Natural killer cell (primary cell): ENCODE measurements at regions not wholly inside any gene's neighbourhood (a gene's known extent, or its start where the extent isn't known, plus 50 kb on each side); places are given as distances from the start of the nearest gene placed in this dataset.

Experiments
- ATAC-seq, 3 donors: fragments of 150-1000 bp in 2 of 3; fragments of 200-7000 bp in 1 of 3; cut with Tn5 transposase; 1 replicate in 1 of 3; 2 replicates in 2 of 3; pipeline ENCODE4 v1.10.0; 2021; ENCODE audit warnings: mild to moderate bottlenecking in 2 of 3, moderate library complexity in 2 of 3
- DNase-seq, 2 donors: peaks; one replicate each; pipeline versions ENCODE4 v3.0.0 to v3.0.0-alpha.2; 2013 to 2021; ENCODE audit warnings: mixed read lengths in 1 of 2
- H3K27ac ChIP-seq: one replicate; pipeline ENCODE4 v1.5.1; 2013; ENCODE audit warnings: mild to moderate bottlenecking, low read length
- H3K27me3 ChIP-seq: one replicate; pipeline ENCODE4 v1.6.1; 2013; ENCODE audit warnings: low read length; ENCODE audit not compliant: control insufficient read depth, insufficient read depth
- H3K36me3 ChIP-seq: one replicate; pipeline ENCODE4 v1.6.1; 2013; ENCODE audit warnings: low read length; ENCODE audit not compliant: control insufficient read depth, insufficient read depth
- H3K4me1 ChIP-seq: one replicate; pipeline ENCODE4 v1.6.1; 2013; ENCODE audit warnings: low read length; ENCODE audit not compliant: control insufficient read depth, insufficient read depth
- H3K4me3 ChIP-seq: one replicate; pipeline ENCODE4 v1.5.1; 2013; ENCODE audit warnings: low read length
- H3K9me3 ChIP-seq: one replicate; pipeline ENCODE4 v1.6.1; 2013; ENCODE audit warnings: low read length; ENCODE audit not compliant: control insufficient read depth, insufficient read depth
- H3K27ac Mint-ChIP-seq, 2 donors: one replicate each; pipeline ENCODE4 v1.8.0; 2022; ENCODE audit warnings: mild to moderate bottlenecking in 2 of 2, mixed read lengths in 2 of 2, moderate library complexity in 1 of 2
- H3K27me3 Mint-ChIP-seq, 2 donors: one replicate each; pipeline ENCODE4 v1.8.0; 2022; ENCODE audit warnings: low read depth in 2 of 2, mixed read lengths in 2 of 2
- H3K36me3 Mint-ChIP-seq: one replicate; pipeline ENCODE4 v1.8.0; 2022; ENCODE audit warnings: mixed read lengths
- H3K4me1 Mint-ChIP-seq, 2 donors: one replicate each; pipeline ENCODE4 v1.8.0; 2022; ENCODE audit warnings: mixed read lengths in 2 of 2
- H3K4me3 Mint-ChIP-seq: one replicate; pipeline ENCODE4 v1.8.0; 2022; ENCODE audit warnings: mild to moderate bottlenecking, moderate library complexity, mixed read lengths
- H3K9me3 Mint-ChIP-seq, 2 donors: one replicate each; pipeline ENCODE4 v1.8.0; 2022; ENCODE audit warnings: mixed read lengths in 2 of 2
- CTCF ChIP-seq: fragments of 200-600 bp; IDR thresholded peaks from one replicate; pipeline ENCODE4 v1.8.0; 2022; ENCODE audit warnings: antibody characterized with exemption
- WGBS: methylation state at CpG from one replicate; pipeline ENCODE4 v1.1.7; 2013; ENCODE audit warnings: missing lambda C conversion rate; ENCODE audit not compliant: insufficient coverage; 5-methylcytosine and 5-hydroxymethylcytosine counted together
- intact Hi-C: fragments of 100-400 bp; cut with micrococcal nuclease; formaldehyde crosslinking; loops from one replicate; pipeline ENCODE4 v1.14.2; 2022

GRCh38 chr14:101708853-101709532 is 52.5 kb upstream of the PPP2R5C start:
- H3K27ac Mint-ChIP-seq: peak overlapping the region; percentile 90

GRCh38 chr14:101709533-101709881 is 52.0 kb upstream of the PPP2R5C start:
- Mint-ChIP-seq H3K27ac (peak overlapping the region; percentile 90), H3K36me3 (no peaks in the 10 kb centered on the region), H3K4me1 (peaks cover 52 to 69% of the 10 kb centered on the region in 2 donors), H3K4me3 (no peak overlapping the region), H3K27me3 (no peaks in the 10 kb centered on the region), H3K9me3 (no peaks in the 10 kb centered on the region)
- WGBS: 94% methylated on average over 11 of the region's 11 CpGs
- Histone ChIP-seq H3K27ac (peak overlapping the region; percentile 93), H3K4me3 (no peak overlapping the region), H3K4me1 (peaks cover 65% of the 10 kb centered on the region), H3K27me3 (no peaks in the 10 kb centered on the region), H3K36me3 (no peaks in the 10 kb centered on the region), H3K9me3 (peaks cover 9% of the 10 kb centered on the region)
- peak; percentile 12 to 15 for DNase-seq
- intact Hi-C loops: loop anchor here (5.0 kb wide), 1 partner anchor 428 kb away; the partner anchor contains the start of gene WDR20
- no peak for TF ChIP-seq CTCF
- ATAC-seq: no peak

More at GRCh38 chr14:101708853-101709532, 52.5 kb upstream of the PPP2R5C start:
- Mint-ChIP-seq H3K4me1 (peaks cover 51 to 72% of the 10 kb centered on the region in 2 donors), H3K9me3 (no peaks in the 10 kb centered on the region), H3K4me3 (no peak overlapping the region), H3K36me3 (no peaks in the 10 kb centered on the region), H3K27me3 (peaks cover 0 to 2% of the 10 kb centered on the region in 2 donors)
- peaks cover 4% of the 10 kb centered on the region for H3K9me3 ChIP-seq
- intact Hi-C loops: loop anchor here (5.0 kb wide), 1 partner anchor 428 kb away; the partner anchor contains the start of gene WDR20
- ATAC-seq (no peak), DNase-seq (peak in 1 of 2 donors; percentile 15)
- H3K27me3 ChIP-seq: no peaks in the 10 kb centered on the region
- no peak overlapping the region for H3K27ac ChIP-seq
- H3K36me3 ChIP-seq: no peaks in the 10 kb centered on the region
- peaks cover 60% of the 10 kb centered on the region for H3K4me1 ChIP-seq
- TF ChIP-seq CTCF: no peak
- WGBS: 94% methylated on average over 18 of the region's 18 CpGs
- no peak overlapping the region for H3K4me3 ChIP-seq

- intact Hi-C loops: loop anchor here (5.0 kb wide), 1 partner anchor 427 kb away; the partner anchor contains the start of gene WDR20
- peak overlapping the region; percentile 90 for H3K27ac Mint-ChIP-seq
- peak overlapping the region; percentile 65 for H3K4me3 Mint-ChIP-seq
- Histone ChIP-seq H3K27me3 (no peaks in the 10 kb centered on the region), H3K4me1 (peaks cover 72% of the 10 kb centered on the region), H3K4me3 (no peak overlapping the region), H3K27ac (peak overlapping the region; percentile 93), H3K9me3 (peaks cover 12% of the 10 kb centered on the region), H3K36me3 (no peaks in the 10 kb centered on the region)
- DNase-seq: peak; percentile 16 to 38
- WGBS: 65% methylated on average over 7 of the region's 10 CpGs
- H3K36me3 Mint-ChIP-seq: no peaks in the 10 kb centered on the region
- no peaks in the 10 kb centered on the region for H3K9me3 Mint-ChIP-seq
- no peaks in the 10 kb centered on the region for H3K27me3 Mint-ChIP-seq
- ATAC-seq: no peak
- peaks cover 51 to 68% of the 10 kb centered on the region in 2 donors for H3K4me1 Mint-ChIP-seq
- no peak for TF ChIP-seq CTCF
Measured at GRCh38 chr14:101709962-101710931, 51.3 kb upstream of the PPP2R5C start.
